Ishikawa (cell line): ENCODE measurements at regions not wholly inside any gene's neighbourhood (a gene's known extent, or its start where the extent isn't known, plus 50 kb on each side); places are given as distances from the start of the nearest gene placed in this dataset.

Experiments
- CEBPB ChIP-seq: IDR thresholded peaks from 2 replicates; pipeline ENCODE4 v1.6.1; 2012
- CREB1 ChIP-seq: IDR thresholded peaks from 2 replicates; pipeline ENCODE4 v1.6.1; 2012; ENCODE audit warnings: low read depth
- EGR1 ChIP-seq: IDR thresholded peaks from 2 replicates; pipeline ENCODE4 v1.6.1; 2012
- EP300 ChIP-seq: IDR thresholded peaks from 2 replicates; pipeline ENCODE4 v1.6.1; 2012; ENCODE audit warnings: borderline replicate concordance
- FOXM1 ChIP-seq: IDR thresholded peaks from 2 replicates; pipeline ENCODE4 v1.6.1; 2012; ENCODE audit warnings: low read depth, borderline replicate concordance
- NFIC ChIP-seq: IDR thresholded peaks from 2 replicates; pipeline ENCODE4 v1.6.1; 2012
- RAD21 ChIP-seq: IDR thresholded peaks from 2 replicates; pipeline ENCODE4 v1.6.1; 2012; ENCODE audit warnings: low read depth
- TAF1 ChIP-seq: IDR thresholded peaks from 2 replicates; pipeline ENCODE4 v1.6.1; 2012; ENCODE audit warnings: low read depth, mild to moderate bottlenecking
- TCF12 ChIP-seq: IDR thresholded peaks from 2 replicates; pipeline ENCODE4 v1.6.1; 2012; ENCODE audit warnings: low read depth
- TEAD4 ChIP-seq: IDR thresholded peaks from 2 replicates; pipeline ENCODE4 v1.6.1; 2012
- YY1 ChIP-seq: IDR thresholded peaks from 2 replicates; pipeline ENCODE4 v1.6.1; 2012; ENCODE audit warnings: low read depth
- ZBTB7A ChIP-seq: IDR thresholded peaks from 2 replicates; pipeline ENCODE4 v1.6.1; 2012; ENCODE audit warnings: low read depth
- TF ChIP-seq, protein P1 (sequence below): IDR thresholded peaks from 2 replicates; pipeline ENCODE4 v1.6.1; 2012
- TF ChIP-seq, protein P2 (sequence below): IDR thresholded peaks from 2 replicates; pipeline ENCODE4 v1.6.1; 2012; ENCODE audit warnings: low read depth, mild to moderate bottlenecking
- TF ChIP-seq, protein P3 (sequence below): IDR thresholded peaks from 2 replicates; pipeline ENCODE4 v1.6.1; 2012

DNA sequence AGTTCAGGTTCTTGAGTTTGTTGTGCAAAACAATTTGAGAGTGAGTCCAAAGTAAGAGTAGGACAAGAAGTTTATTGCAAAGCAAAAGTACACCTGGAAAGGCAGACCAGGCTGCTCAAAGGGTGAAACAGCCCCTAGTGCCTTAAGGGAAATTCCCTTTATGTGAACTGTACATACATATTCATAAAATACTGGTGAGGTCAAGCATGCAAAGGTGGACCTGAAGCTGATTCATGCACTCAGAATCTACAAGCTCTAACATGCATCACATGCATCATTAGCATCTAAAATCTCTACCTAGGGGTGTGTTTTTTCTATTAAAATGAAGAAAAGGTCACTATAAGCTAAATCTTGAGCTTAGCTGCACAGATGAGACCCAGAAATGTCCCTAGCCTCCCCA is 266.9 kb downstream of the SPATA18 start:
- TF ChIP-seq, protein P1, sequence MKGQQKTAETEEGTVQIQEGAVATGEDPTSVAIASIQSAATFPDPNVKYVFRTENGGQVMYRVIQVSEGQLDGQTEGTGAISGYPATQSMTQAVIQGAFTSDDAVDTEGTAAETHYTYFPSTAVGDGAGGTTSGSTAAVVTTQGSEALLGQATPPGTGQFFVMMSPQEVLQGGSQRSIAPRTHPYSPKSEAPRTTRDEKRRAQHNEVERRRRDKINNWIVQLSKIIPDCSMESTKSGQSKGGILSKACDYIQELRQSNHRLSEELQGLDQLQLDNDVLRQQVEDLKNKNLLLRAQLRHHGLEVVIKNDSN = no peak
- TF ChIP-seq, protein P2, sequence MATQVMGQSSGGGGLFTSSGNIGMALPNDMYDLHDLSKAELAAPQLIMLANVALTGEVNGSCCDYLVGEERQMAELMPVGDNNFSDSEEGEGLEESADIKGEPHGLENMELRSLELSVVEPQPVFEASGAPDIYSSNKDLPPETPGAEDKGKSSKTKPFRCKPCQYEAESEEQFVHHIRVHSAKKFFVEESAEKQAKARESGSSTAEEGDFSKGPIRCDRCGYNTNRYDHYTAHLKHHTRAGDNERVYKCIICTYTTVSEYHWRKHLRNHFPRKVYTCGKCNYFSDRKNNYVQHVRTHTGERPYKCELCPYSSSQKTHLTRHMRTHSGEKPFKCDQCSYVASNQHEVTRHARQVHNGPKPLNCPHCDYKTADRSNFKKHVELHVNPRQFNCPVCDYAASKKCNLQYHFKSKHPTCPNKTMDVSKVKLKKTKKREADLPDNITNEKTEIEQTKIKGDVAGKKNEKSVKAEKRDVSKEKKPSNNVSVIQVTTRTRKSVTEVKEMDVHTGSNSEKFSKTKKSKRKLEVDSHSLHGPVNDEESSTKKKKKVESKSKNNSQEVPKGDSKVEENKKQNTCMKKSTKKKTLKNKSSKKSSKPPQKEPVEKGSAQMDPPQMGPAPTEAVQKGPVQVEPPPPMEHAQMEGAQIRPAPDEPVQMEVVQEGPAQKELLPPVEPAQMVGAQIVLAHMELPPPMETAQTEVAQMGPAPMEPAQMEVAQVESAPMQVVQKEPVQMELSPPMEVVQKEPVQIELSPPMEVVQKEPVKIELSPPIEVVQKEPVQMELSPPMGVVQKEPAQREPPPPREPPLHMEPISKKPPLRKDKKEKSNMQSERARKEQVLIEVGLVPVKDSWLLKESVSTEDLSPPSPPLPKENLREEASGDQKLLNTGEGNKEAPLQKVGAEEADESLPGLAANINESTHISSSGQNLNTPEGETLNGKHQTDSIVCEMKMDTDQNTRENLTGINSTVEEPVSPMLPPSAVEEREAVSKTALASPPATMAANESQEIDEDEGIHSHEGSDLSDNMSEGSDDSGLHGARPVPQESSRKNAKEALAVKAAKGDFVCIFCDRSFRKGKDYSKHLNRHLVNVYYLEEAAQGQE = no peak
- no peak for TF ChIP-seq RAD21
- no peak for TF ChIP-seq TAF1
- TF ChIP-seq YY1 = no peak
- TF ChIP-seq TCF12 = no peak
- TF ChIP-seq, protein P3, sequence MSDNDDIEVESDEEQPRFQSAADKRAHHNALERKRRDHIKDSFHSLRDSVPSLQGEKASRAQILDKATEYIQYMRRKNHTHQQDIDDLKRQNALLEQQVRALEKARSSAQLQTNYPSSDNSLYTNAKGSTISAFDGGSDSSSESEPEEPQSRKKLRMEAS = no peak
- TF ChIP-seq ZBTB7A = no peak
- no peak for TF ChIP-seq FOXM1
- TF ChIP-seq NFIC = no peak
- no peak for TF ChIP-seq CREB1
- TF ChIP-seq EP300 = no peak
- TF ChIP-seq EGR1 = no peak
- TF ChIP-seq CEBPB = no peak

DNA sequence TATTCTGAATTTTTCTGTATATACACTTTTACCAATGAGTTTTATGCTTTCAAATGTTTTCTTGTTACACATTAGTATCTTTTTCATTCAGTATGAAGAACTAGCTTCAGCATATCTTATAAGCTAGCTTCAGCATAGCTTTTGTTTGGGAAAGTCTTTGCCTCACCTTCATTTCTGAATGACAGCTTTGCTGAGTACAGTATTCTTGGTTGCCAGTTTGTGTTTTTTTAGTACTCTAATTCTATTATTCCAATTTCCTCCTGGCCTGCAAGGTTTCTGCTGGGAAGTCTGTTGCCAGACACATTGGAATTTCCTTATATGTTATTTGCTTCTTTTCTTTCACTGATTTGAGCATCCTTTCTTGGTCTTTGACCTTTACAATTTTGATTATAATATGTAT is 278.8 kb downstream of the SPATA18 start:
- TF ChIP-seq, protein P3 = no peak
- TF ChIP-seq NFIC (no peak), YY1 (no peak), ZBTB7A (no peak), EGR1 (no peak), FOXM1 (no peak), TEAD4 (no peak), TCF12 (no peak), CREB1 (no peak), CEBPB (no peak)
- TF ChIP-seq, protein P1 = no peak

DNA sequence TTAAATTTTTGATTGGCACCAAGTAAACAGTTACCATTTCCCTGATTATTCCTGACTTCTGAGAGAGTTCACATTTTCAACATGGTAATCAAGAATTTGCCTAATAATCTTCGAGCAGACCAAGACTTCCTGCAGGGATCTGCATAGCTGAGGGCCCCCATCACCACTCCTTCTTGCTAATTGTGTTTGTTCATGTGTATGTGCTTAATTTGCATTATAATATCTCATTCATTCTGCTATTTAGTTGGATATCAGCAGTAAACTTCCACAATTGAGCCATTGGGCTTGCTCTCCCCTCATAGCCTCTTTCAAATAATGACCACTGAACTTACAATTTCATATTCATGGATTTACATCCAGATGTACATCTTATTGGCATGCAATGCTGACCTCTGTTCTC is 292.5 kb downstream of the SPATA18 start:
- TF ChIP-seq ZBTB7A (no peak), EGR1 (no peak), CREB1 (no peak), TAF1 (no peak), TCF12 (no peak), CEBPB (no peak), RAD21 (no peak), NFIC (no peak), TEAD4 (no peak), EP300 (no peak), YY1 (no peak)
- TF ChIP-seq, protein P3 = no peak
- TF ChIP-seq, protein P1 = no peak
- TF ChIP-seq, protein P2 = no peak

DNA sequence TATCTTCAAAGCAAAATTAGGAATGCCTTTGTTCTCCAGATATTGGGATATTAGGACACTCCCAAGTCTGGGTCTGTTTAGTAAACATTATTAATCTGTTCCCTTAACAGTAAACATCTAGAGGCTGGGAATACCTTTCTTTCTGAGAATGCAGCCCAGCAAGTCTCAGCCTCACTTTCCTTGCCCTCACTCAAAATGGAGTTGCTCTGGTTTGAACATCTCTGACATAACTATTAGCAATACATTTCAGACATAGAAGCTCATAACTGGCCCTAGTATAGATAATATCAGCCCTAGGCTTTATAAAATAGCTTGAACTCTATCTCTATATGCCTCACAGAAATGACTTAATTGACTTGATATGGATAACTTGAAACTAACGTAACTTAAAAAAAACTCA is 299.8 kb downstream of the SPATA18 start:
- no peak for TF ChIP-seq TCF12
- TF ChIP-seq EGR1 = no peak
- TF ChIP-seq TAF1 = no peak

DNA sequence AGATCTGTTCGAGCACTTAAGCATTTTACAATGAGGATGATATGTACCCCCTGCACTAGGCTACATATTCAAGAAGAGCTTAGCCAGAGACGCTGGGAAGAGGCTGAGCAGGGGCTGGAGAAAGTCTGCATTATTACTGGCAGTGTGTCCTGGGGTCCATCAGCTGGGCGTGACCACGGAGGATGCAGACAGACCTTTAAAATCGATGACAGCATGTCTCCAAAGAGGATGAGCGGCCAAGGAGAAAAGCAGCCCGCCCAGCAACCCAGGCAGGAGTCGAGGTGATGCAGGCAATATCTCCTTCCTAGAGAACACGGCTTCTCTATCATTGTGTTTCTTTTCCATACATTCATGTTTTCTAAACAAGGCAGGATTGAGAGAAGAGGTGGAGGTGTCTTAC is 300.7 kb downstream of the USP46 start:
- TF ChIP-seq EGR1 (no peak), CEBPB (no peak), ZBTB7A (no peak), TCF12 (no peak), YY1 (no peak), EP300 (no peak), TAF1 (no peak), TEAD4 (no peak), NFIC (no peak), FOXM1 (no peak), CREB1 (no peak), RAD21 (no peak)
- TF ChIP-seq, protein P1 = no peak
- TF ChIP-seq, protein P3 = no peak
- TF ChIP-seq, protein P2 = no peak
